GM12892 (cell line): ENCODE measurements at regions not wholly inside any gene's neighbourhood (a gene's known extent, or its start where the extent isn't known, plus 50 kb on each side); places are given as distances from the start of the nearest gene placed in this dataset.

ENCODE experiments used
- DNase-seq: peaks from one replicate; pipeline ENCODE4 v3.0.0; 2011; ENCODE audit not compliant: insufficient read length
- FAIRE-seq: peaks from 2 replicates; lab custom pipeline; 2011; peaks lifted over from hg19 to GRCh38; lab: Jason Lieb, UNC
- POLR2A ChIP-seq: IDR thresholded peaks from 2 replicates; pipeline ENCODE4 v1.6.1; 2011; ENCODE audit warnings: low read depth, low read length, control low read depth
- POLR2AphosphoS5 ChIP-seq: IDR thresholded peaks from 2 replicates; pipeline ENCODE4 v1.6.1; 2011; ENCODE audit warnings: low read depth, low read length, control low read depth
- TAF1 ChIP-seq: IDR thresholded peaks from 2 replicates; pipeline ENCODE4 v1.6.1; 2011; ENCODE audit warnings: low read depth, mild to moderate bottlenecking, control low read depth, low read length, borderline replicate concordance

- TF ChIP-seq POLR2A (no peak), POLR2AphosphoS5 (no peak), TAF1 (no peak)
- FAIRE-seq (no peak), DNase-seq (no peak)
Observed at GRCh38 chr9:69981686-69982445, 61.8 kb upstream of the MAMDC2 start.

DNA sequence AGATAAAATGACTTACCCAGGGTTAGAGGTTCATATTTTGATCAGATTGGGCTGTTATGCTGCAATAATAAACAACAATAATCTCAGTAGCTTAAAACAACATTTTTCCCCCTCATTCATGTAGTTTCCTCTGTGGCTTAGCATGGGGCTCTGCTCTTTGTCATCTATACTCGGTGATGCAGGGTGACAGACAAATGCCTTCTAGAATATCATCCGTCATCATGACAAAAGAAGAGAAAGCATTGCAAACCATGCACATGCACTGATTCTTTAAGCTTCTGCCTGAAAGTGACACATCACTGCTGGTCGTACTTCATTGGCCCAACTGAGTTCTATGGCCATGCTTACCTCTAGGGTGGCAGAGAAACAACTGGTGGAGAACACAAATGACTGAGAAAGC lies 58.8 kb upstream of the MAMDC2 start:
- no peak for TF ChIP-seq POLR2AphosphoS5
- no peak for TF ChIP-seq POLR2A
- no peak for TF ChIP-seq TAF1
- FAIRE-seq (no peak), DNase-seq (no peak)

- TF ChIP-seq POLR2A (no peak), TAF1 (no peak), POLR2AphosphoS5 (no peak)
- no peak for FAIRE-seq
Observed at GRCh38 chr9:69985971-69986370, 57.7 kb upstream of the MAMDC2 start.

DNA sequence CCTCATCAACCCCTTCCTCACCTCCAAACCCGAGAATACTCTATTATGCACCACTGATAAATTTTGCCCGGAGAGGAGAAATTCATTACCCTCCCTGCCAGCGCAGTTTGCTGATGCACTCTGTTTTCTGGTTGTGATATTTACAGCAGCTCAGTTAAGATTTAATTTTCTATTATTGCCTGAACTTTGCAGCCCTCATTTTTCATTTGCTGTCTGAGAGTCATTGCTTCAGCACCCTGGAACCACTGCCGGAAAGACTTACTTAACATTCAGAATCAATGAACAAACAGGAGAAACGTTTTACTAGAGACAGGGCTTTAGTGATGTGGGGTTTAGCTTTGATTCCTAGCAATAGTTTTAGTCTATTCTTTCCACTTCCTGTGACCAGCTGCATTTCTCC lies 56.7 kb upstream of the MAMDC2 start:
- no peak for TF ChIP-seq TAF1
- TF ChIP-seq POLR2A: no peak
- no peak for TF ChIP-seq POLR2AphosphoS5
- no peak for DNase-seq
- no peak for FAIRE-seq

More at GRCh38 chr9:69985971-69986370, 57.7 kb upstream of the MAMDC2 start:
- DNase-seq: no peak

- FAIRE-seq (no peak), DNase-seq (no peak)
- no peak for TF ChIP-seq POLR2A
- TF ChIP-seq POLR2AphosphoS5: no peak
- no peak for TF ChIP-seq TAF1
Observed at GRCh38 chr9:69987457-69987856, 56.2 kb upstream of the MAMDC2 start.

DNA sequence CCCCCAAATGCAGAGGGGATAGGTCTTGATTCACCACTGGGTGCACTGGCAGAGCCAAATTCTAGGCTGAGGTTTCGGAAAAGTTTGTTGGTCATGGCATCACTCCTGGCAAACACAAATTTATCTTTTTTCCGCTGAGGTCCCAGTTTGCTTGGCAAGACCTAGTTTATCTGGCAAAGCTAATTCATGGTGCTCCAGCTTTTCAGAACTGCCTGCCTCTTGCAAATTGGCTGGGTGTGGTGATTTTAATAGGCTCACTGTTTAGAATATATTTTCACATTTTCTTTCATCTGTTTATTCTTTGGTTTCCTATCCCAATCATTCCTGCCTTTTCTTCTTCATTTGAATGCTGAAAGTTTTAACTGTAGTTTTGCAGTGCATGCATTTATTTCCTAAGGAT lies 50.5 kb upstream of the MAMDC2 start:
- DNase-seq: no peak
- TF ChIP-seq POLR2AphosphoS5 (no peak), TAF1 (no peak), POLR2A (no peak)
- FAIRE-seq: no peak
